Esophagus squamous epithelium (tissue), 5 donors: ENCODE measurements at regions not wholly inside any gene's neighbourhood (a gene's known extent, or its start where the extent isn't known, plus 50 kb on each side); places are given as distances from the start of the nearest gene placed in this dataset.
"Not testable (repeated sequence)": the region's sequence is repeated elsewhere in the genome, so short reads cannot be mapped to it uniquely, and the experiment has no call there.

Experiments used
- DNase-seq: peaks from one replicate; lab custom pipeline; 2025; lab: John Stamatoyannopoulos, UW
- H3K27ac ChIP-seq, 4 donors: fragments of 200-600 bp; sonication (generic); one replicate each; pipeline ENCODE4 v1.5.1; 2016 to 2019; ENCODE audit warnings: mild to moderate bottlenecking in 1 of 4
- H3K27me3 ChIP-seq, 4 donors: fragments of 200-600 bp; sonication (generic); 1 replicate in 3 of 4; 2 replicates in 1 of 4; pipeline versions ENCODE4 v1.5.1 to v1.6.0; 2017 to 2021; ENCODE audit warnings: antibody characterized with exemption in 1 of 4
- H3K36me3 ChIP-seq, 3 donors: fragments of 200-600 bp; sonication (generic); one replicate each; pipeline ENCODE4 v1.5.1; 2016 to 2019
- H3K4me1 ChIP-seq, 3 donors: fragments of 200-600 bp; sonication (generic); one replicate each; pipeline ENCODE4 v1.5.1; 2017 to 2019
- H3K4me3 ChIP-seq, 4 donors: fragments of 200-600 bp; sonication (generic); 1 replicate in 3 of 4; 2 replicates in 1 of 4; pipeline ENCODE4 v1.5.1; 2016 to 2019; ENCODE audit warnings: mild to moderate bottlenecking in 2 of 4, moderate library complexity in 1 of 4
- H3K9me3 ChIP-seq, 3 donors: fragments of 200-600 bp; sonication (generic); one replicate each; pipeline ENCODE4 v1.5.1; 2016 to 2019
- POLR2A ChIP-seq, 4 donors: fragments of 450-650 bp; IDR thresholded peaks; one replicate each; pipeline ENCODE4 v1.6.1; 2017; ENCODE audit warnings: antibody characterized with exemption in 4 of 4, mild to moderate bottlenecking in 4 of 4, moderate library complexity in 3 of 4
- WGBS, 2 donors: methylation state at CpG; one replicate each; pipeline ENCODE4 v1.1.5; 2018; 5-methylcytosine and 5-hydroxymethylcytosine counted together
- intact Hi-C: fragments of 100-400 bp; cut with DNase I; formaldehyde crosslinking; loops from one replicate; pipeline ENCODE4 v1.15.0; 2022
- TF ChIP-seq, protein P1 (sequence below), 6 experiments: fragments of 450-650 bp in 4 of 6; fragments of 200-600 bp in 2 of 6; sonication (generic) in 2 of 6; IDR thresholded peaks; one replicate each; pipeline ENCODE4 v1.5.1; 2016 to 2019; ENCODE audit warnings: antibody characterized with exemption in 6 of 6, mild to moderate bottlenecking in 4 of 6, moderate library complexity in 4 of 6
- donor health status: DM: yes; HTN: yes; CAD: no.

GRCh38 chr14:101292448-101292847 is 268.8 kb upstream of the DIO3 start:
- H3K27ac ChIP-seq, result no peak overlapping the region
- 71 to 75% methylated on average over 5 of the region's 5 CpGs for WGBS, 2 donors
- H3K27me3 ChIP-seq, result no peaks in the 10 kb centered on the region
- H3K4me3 ChIP-seq, result no peak overlapping the region
- intact Hi-C loops, result no loop called here
- DNase-seq, result no peak
- no peaks in the 10 kb centered on the region for H3K36me3 ChIP-seq
- H3K4me1 ChIP-seq, result no peaks in the 10 kb centered on the region
- TF ChIP-seq POLR2A (IDR thresholded peaks at IDR 0.05), result no peak
- TF ChIP-seq, protein P1, sequence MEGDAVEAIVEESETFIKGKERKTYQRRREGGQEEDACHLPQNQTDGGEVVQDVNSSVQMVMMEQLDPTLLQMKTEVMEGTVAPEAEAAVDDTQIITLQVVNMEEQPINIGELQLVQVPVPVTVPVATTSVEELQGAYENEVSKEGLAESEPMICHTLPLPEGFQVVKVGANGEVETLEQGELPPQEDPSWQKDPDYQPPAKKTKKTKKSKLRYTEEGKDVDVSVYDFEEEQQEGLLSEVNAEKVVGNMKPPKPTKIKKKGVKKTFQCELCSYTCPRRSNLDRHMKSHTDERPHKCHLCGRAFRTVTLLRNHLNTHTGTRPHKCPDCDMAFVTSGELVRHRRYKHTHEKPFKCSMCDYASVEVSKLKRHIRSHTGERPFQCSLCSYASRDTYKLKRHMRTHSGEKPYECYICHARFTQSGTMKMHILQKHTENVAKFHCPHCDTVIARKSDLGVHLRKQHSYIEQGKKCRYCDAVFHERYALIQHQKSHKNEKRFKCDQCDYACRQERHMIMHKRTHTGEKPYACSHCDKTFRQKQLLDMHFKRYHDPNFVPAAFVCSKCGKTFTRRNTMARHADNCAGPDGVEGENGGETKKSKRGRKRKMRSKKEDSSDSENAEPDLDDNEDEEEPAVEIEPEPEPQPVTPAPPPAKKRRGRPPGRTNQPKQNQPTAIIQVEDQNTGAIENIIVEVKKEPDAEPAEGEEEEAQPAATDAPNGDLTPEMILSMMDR (IDR thresholded peaks at IDR 0.05), result no peak
- H3K9me3 ChIP-seq, result peaks cover 0 to 11% (median 0%) of the 10 kb centered on the region in 3 donors

GRCh38 chr14:101293605-101294004 is 267.7 kb upstream of the DIO3 start:
- intact Hi-C loops, result no loop called here
- TF ChIP-seq, protein P1 (IDR thresholded peaks at IDR 0.05), result no peak
- TF ChIP-seq POLR2A (IDR thresholded peaks at IDR 0.05), result no peak
- no peaks in the 10 kb centered on the region for H3K27me3 ChIP-seq
- no peaks in the 10 kb centered on the region for H3K4me1 ChIP-seq
- H3K4me3 ChIP-seq, result no peak overlapping the region
- peaks cover 0 to 13% (median 0%) of the 10 kb centered on the region in 3 donors for H3K9me3 ChIP-seq
- no peak for DNase-seq
- no peaks in the 10 kb centered on the region for H3K36me3 ChIP-seq
- H3K27ac ChIP-seq, result no peak overlapping the region

GRCh38 chr14:101294136-101294535 is 267.2 kb upstream of the DIO3 start:
- intact Hi-C loops, result no loop called here
- no peaks in the 10 kb centered on the region for H3K36me3 ChIP-seq
- no peak overlapping the region for H3K27ac ChIP-seq
- H3K9me3 ChIP-seq, result peaks cover 0 to 13% (median 0%) of the 10 kb centered on the region in 3 donors
- no peak overlapping the region for H3K4me3 ChIP-seq
- no peaks in the 10 kb centered on the region for H3K27me3 ChIP-seq
- no peaks in the 10 kb centered on the region for H3K4me1 ChIP-seq
- TF ChIP-seq POLR2A (IDR thresholded peaks at IDR 0.05), result no peak
- TF ChIP-seq, protein P1 (IDR thresholded peaks at IDR 0.05), result no peak
- 22 to 44% methylated on average over 1 of the region's 1 CpG for WGBS, 2 donors
- DNase-seq, result no peak

GRCh38 chr14:101299781-101300180 is 261.5 kb upstream of the DIO3 start:
- intact Hi-C loops, H3K27ac ChIP-seq, H3K27me3 ChIP-seq, H3K4me1 ChIP-seq, DNase-seq, H3K4me3 ChIP-seq, H3K36me3 ChIP-seq: not testable (repeated sequence)
- WGBS, 2 donors, result 47 to 48% methylated on average over 4 of the region's 4 CpGs
- peaks cover 0 to 13% (median 0%) of the 10 kb centered on the region in 3 donors for H3K9me3 ChIP-seq

GRCh38 chr14:101301011-101301410 is 260.3 kb upstream of the DIO3 start:
- intact Hi-C loops, result no loop called here
- H3K4me3 ChIP-seq, result no peak overlapping the region
- H3K9me3 ChIP-seq, result peaks cover 0 to 13% (median 0%) of the 10 kb centered on the region in 3 donors
- WGBS, 2 donors, result 40 to 56% methylated on average over 2 of the region's 2 CpGs
- no peak for TF ChIP-seq POLR2A (IDR thresholded peaks at IDR 0.05)
- TF ChIP-seq, protein P1 (IDR thresholded peaks at IDR 0.05), result no peak
- no peak for DNase-seq
- H3K27me3 ChIP-seq, result peaks cover 0 to 3% (median 0%) of the 10 kb centered on the region in 4 donors
- no peak overlapping the region for H3K27ac ChIP-seq
- H3K4me1 ChIP-seq, result no peaks in the 10 kb centered on the region
- H3K36me3 ChIP-seq, result no peaks in the 10 kb centered on the region

DNA sequence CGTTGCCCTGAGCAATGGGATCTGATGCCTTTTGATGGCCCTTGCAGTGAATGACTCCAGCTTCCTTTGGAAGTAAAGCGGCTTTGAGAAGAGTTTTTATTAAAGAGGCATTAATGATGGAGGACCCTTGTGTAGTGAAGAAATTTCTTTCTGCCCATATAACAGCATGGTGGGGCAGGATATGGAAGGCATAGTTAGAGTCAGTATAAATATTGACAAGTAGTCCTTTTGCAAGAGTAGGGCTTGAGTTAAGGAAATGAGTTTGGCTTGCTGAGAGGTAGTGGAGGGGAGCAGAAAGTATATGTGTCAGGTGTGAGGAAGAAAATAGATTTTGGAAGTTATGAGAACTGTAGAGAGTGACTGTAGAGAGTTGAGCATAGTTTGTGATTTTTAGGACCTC is 254.1 kb upstream of the DIO3 start:
- DNase-seq, H3K36me3 ChIP-seq, H3K4me3 ChIP-seq, intact Hi-C loops, H3K9me3 ChIP-seq, H3K27me3 ChIP-seq, H3K4me1 ChIP-seq, H3K27ac ChIP-seq: not testable (repeated sequence)
- 78 to 93% methylated on average over 2 of the region's 2 CpGs for WGBS, 2 donors

- H3K36me3 ChIP-seq, H3K4me3 ChIP-seq, H3K27me3 ChIP-seq, H3K9me3 ChIP-seq, H3K4me1 ChIP-seq, H3K27ac ChIP-seq, intact Hi-C loops, DNase-seq: not testable (repeated sequence)
- WGBS, 2 donors, result 77 to 83% methylated on average over 7 of the region's 7 CpGs
Observed at GRCh38 chr14:101311186-101311585, 250.1 kb upstream of the DIO3 start.
